ENCODE measurements at regions not wholly inside any gene's neighbourhood (a gene's known extent, or its start where the extent isn't known, plus 50 kb on each side); places are given as distances from the start of the nearest gene placed in this dataset.

DNA sequence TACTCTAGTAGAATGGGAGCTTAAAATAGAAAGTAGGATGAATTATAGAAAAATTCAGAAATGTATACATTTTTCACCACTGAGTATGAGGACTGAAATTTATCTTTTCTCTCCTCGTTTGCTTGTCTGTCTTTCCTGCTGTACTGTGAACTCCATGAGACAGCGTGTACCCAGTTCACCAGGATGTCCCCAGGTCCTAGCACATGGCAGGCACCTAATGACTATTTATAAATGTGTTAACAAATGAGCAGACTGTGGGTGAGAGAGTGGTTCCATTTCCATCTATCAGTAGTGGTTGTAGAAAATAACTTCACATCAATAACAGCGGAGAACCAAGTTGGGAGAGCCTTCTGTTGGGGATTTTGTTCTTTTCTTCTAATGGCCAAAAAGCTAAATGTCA is 106.3 kb downstream of the NUS1 start:
- TF ChIP-seq POLR2AphosphoS5 (IDR thresholded peaks at IDR 0.05) (no peak), POLR2A (IDR thresholded peaks at IDR 0.05) (no peak), EP300 (IDR thresholded peaks at IDR 0.05; ENCODE audit: low read depth) (no peak)
- TF ChIP-seq, protein P1, sequence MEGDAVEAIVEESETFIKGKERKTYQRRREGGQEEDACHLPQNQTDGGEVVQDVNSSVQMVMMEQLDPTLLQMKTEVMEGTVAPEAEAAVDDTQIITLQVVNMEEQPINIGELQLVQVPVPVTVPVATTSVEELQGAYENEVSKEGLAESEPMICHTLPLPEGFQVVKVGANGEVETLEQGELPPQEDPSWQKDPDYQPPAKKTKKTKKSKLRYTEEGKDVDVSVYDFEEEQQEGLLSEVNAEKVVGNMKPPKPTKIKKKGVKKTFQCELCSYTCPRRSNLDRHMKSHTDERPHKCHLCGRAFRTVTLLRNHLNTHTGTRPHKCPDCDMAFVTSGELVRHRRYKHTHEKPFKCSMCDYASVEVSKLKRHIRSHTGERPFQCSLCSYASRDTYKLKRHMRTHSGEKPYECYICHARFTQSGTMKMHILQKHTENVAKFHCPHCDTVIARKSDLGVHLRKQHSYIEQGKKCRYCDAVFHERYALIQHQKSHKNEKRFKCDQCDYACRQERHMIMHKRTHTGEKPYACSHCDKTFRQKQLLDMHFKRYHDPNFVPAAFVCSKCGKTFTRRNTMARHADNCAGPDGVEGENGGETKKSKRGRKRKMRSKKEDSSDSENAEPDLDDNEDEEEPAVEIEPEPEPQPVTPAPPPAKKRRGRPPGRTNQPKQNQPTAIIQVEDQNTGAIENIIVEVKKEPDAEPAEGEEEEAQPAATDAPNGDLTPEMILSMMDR (IDR thresholded peaks at IDR 0.05), result no peak

All from transverse colon (tissue), 4 donors.